ENCODE measurements at regions not wholly inside any gene's neighbourhood (a gene's known extent, or its start where the extent isn't known, plus 50 kb on each side); places are given as distances from the start of the nearest gene placed in this dataset.

DNA sequence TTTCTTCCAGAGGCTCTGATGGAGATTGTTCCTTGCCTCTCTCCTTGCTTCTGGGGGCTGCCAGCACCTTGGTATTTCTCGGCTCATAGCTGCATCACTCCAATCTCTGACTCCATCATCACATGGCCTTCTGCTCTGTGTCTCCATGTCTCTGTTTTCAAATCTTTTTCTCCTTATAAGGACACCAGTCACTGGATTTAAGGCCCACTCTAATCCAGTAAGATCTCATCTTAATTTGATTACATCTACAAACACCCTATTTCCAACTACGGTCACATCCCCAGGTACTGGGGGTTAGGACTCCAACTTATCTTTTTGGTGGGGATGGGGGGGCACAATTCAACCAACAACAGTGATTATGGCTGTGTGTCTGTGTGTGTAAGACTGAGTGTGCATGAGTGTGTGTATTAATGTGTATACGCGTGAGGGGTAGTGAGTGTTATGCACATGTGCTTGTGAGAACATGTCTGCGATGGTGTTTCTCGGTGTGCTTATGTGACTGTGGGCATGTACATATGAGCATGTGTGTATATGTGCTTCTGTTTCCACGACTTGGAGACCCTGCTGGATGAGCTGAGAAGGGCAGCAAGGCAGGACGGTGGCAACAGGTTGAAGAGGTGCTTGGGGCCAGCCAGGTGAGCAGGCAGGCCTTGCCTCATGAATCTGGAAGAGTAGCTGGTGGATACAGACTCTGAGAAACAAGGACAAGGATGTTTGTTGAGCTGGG lies 130.5 kb downstream of the MRPL14 start:
- DNase-seq (ENCODE audit: low spot score), result no peak
- H3K4me1 ChIP-seq (ENCODE audit: control insufficient read depth in 1 of 2, low read depth in 2 of 2), result peaks cover 0 to 34% of the 10 kb centered on the region in 2 donors
- ATAC-seq (ENCODE audit: insufficient number of reproducible peaks, low FRiP score, low read depth), result peak; percentile 45
- TF ChIP-seq, protein P1, sequence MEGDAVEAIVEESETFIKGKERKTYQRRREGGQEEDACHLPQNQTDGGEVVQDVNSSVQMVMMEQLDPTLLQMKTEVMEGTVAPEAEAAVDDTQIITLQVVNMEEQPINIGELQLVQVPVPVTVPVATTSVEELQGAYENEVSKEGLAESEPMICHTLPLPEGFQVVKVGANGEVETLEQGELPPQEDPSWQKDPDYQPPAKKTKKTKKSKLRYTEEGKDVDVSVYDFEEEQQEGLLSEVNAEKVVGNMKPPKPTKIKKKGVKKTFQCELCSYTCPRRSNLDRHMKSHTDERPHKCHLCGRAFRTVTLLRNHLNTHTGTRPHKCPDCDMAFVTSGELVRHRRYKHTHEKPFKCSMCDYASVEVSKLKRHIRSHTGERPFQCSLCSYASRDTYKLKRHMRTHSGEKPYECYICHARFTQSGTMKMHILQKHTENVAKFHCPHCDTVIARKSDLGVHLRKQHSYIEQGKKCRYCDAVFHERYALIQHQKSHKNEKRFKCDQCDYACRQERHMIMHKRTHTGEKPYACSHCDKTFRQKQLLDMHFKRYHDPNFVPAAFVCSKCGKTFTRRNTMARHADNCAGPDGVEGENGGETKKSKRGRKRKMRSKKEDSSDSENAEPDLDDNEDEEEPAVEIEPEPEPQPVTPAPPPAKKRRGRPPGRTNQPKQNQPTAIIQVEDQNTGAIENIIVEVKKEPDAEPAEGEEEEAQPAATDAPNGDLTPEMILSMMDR (IDR thresholded peaks at IDR 0.05), result no peak
- H3K4me3 ChIP-seq, result no peak overlapping the region
- no peaks in the 10 kb centered on the region for H3K36me3 ChIP-seq
- H3K9me3 ChIP-seq, result no peaks in the 10 kb centered on the region
- H3K27ac ChIP-seq, result peak overlapping the region; percentile 51 to 62
- H3K27me3 ChIP-seq (replicated peaks; ENCODE audit: insufficient read depth), result no peaks in the 10 kb centered on the region

DNA sequence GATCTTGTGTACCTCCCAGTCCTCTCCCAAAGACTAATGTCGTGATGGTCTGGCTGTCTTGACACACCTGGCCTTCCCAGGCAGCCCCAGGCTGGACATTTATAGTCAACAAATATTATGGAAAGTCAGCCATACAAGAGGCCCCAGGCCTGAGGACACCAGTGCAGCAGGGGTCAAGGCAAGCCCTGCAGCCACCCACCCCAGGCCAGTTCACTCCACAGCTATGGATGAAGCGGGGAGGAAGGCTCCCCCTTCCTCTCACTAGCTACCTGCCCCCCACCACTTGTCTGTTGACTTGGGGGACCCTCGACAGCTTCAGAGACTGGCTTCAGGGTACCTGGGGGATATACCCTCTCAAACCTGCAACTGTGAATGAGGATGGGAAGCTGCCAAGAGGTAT lies 132.1 kb downstream of the MRPL14 start:
- Histone ChIP-seq H3K27me3 (replicated peaks; ENCODE audit: insufficient read depth) (no peaks in the 10 kb centered on the region), H3K4me3 (no peak overlapping the region), H3K9me3 (no peaks in the 10 kb centered on the region), H3K4me1 (ENCODE audit: control insufficient read depth in 1 of 2, low read depth in 2 of 2) (peaks cover 0 to 44% of the 10 kb centered on the region in 2 donors), H3K27ac (no peak overlapping the region), H3K36me3 (no peaks in the 10 kb centered on the region)
- ATAC-seq (ENCODE audit: insufficient number of reproducible peaks, low FRiP score, low read depth) (no peak), DNase-seq (ENCODE audit: low spot score) (no peak)
- TF ChIP-seq, protein P1 (IDR thresholded peaks at IDR 0.05), result no peak

DNA sequence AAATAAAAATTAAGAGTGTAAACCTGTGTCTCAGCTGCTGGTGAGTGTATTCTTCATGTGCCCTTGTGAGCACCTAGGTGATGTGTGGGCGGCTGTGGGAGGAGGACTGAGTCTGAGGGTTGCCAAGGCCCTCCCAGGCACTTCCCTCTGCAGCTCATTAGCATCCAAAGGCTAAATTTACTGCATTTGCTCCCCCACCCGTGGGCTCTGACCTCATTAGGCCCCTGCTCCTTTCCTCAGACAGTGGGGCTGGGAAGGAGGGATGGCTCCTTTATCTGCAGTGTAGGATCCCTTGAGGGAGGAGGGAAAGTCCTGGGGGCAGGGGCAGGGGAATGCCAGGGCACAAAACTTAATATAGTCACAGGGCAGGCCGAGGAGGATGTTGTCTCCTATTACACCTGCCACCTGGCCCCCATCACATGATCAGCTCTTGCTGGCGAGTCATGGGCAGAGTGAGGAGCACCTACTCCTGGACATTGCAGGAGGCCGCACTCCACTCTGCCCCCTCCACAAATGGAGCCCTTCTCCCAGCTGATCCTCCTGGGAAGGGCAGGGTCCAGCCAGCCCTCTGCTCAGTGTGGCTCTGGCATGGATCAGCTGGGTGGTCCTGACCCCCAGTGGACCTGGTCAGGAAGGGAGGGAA lies 133.2 kb downstream of the MRPL14 start:
- Histone ChIP-seq H3K36me3 (no peaks in the 10 kb centered on the region), H3K4me1 (ENCODE audit: control insufficient read depth in 1 of 2, low read depth in 2 of 2) (peaks cover 8 to 53% of the 10 kb centered on the region in 2 donors), H3K9me3 (no peaks in the 10 kb centered on the region), H3K27ac (peak overlapping the region; percentile 47 to 56), H3K4me3 (no peak overlapping the region), H3K27me3 (replicated peaks; ENCODE audit: insufficient read depth) (no peaks in the 10 kb centered on the region)
- DNase-seq (ENCODE audit: low spot score) (no peak), ATAC-seq (ENCODE audit: insufficient number of reproducible peaks, low FRiP score, low read depth) (no peak)
- TF ChIP-seq, protein P1 (IDR thresholded peaks at IDR 0.05), result no peak

DNA sequence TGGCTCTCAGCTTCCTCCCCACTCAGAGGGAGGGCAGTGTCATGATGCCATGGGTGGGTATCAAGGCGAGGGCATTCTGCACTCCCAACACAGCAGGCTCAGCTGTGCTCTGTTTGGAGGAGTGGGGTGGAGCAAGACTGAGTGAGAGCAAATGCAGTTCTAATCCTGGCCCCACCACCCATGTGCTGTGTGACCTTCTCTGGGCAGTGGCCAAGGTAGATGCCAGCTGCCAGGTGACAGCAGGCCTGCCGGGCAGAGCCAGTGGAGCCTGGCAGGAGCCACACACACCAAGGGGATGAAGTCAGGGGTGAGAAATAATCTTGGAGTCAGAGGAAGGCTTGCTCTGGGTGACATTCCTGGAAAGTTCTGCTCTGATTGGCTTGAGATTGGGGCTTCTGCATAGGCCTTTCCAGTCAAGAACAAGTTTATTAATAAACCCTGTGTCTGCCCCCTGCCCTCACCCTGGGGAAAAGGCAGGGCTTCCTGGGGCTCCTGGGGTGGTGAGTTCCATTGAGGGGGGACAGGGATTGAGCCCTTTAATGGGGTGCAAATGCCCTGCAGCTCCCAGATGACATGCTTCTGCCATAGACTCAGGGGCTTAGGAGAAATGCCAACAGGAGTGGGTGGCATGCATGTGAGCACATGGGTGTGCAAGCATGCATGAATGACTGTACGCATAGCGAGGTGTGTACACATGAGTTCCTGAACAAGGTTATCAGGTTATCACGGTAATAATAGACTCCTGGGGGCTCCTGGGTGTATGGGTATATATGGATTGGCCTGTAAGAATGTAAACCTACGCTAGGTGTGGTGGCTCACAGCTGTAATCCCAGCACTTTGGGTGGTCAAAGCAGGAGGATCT lies 134.2 kb downstream of the MRPL14 start:
- ATAC-seq (ENCODE audit: insufficient number of reproducible peaks, low FRiP score, low read depth) (peak; percentile 63), DNase-seq (ENCODE audit: low spot score) (no peak)
- Histone ChIP-seq H3K4me3 (no peak overlapping the region), H3K36me3 (no peaks in the 10 kb centered on the region), H3K9me3 (no peaks in the 10 kb centered on the region), H3K4me1 (ENCODE audit: control insufficient read depth in 1 of 2, low read depth in 2 of 2) (peaks cover 8 to 53% of the 10 kb centered on the region in 2 donors), H3K27me3 (replicated peaks; ENCODE audit: insufficient read depth) (no peaks in the 10 kb centered on the region), H3K27ac (peak overlapping the region; percentile 47 to 56)
- TF ChIP-seq, protein P1 (IDR thresholded peaks at IDR 0.05), result no peak
